ENCODE measurements at regions not wholly inside any gene's neighbourhood (a gene's known extent, or its start where the extent isn't known, plus 50 kb on each side); places are given as distances from the start of the nearest gene placed in this dataset.

GRCh38 chr10:118444069-118444468 lies 101.9 kb upstream of the FAM204A start:
- Histone ChIP-seq H3K4me2 (no peak overlapping the region), H4K20me1 (ENCODE audit: insufficient read depth) (no peaks in the 10 kb centered on the region), H3F3A (ENCODE audit: insufficient read depth, low read depth) (no peaks in the 10 kb centered on the region), H3K27me3 (ENCODE audit: insufficient read depth, low read depth) (no peaks in the 10 kb centered on the region), H2AFZ (no peak overlapping the region), H3K9me3 (ENCODE audit: insufficient read depth, low read depth) (no peaks in the 10 kb centered on the region), H3K4me3 (no peak overlapping the region), H3K27ac (no peak overlapping the region), H3K36me3 (ENCODE audit: low read depth) (no peaks in the 10 kb centered on the region), H3K79me2 (ENCODE audit: low read depth) (no peaks in the 10 kb centered on the region), H3K4me1 (replicated peaks; ENCODE audit: insufficient read depth) (no peaks in the 10 kb centered on the region), H3K9me2 (ENCODE audit: insufficient read depth) (no peaks in the 10 kb centered on the region)
- ChIA-PET CTCF (no interaction called here), POLR2A (ENCODE audit: unreplicated experiment) (no interaction called here)
- BruUV-seq (replicated peaks), result no TSS peak
- DNase-seq, result no peak
- no peak for TF ChIP-seq EZH2 (IDR thresholded peaks at IDR 0.05; ENCODE audit: low read depth)
- TF ChIP-seq CTCF (conservative IDR thresholded peaks at IDR 0.05), result no peak
- intact Hi-C loops (cut with micrococcal nuclease; ENCODE audit: unreplicated experiment), result no loop called here

GRCh38 chr10:118442032-118442431 lies 99.9 kb upstream of the FAM204A start:
- intact Hi-C loops (cut with micrococcal nuclease; ENCODE audit: unreplicated experiment), result no loop called here
- no peaks in the 10 kb centered on the region for H4K20me1 ChIP-seq (ENCODE audit: insufficient read depth)
- BruUV-seq (replicated peaks), result no TSS peak
- H3K4me3 ChIP-seq, result no peak overlapping the region
- POLR2A ChIA-PET (ENCODE audit: unreplicated experiment), result no interaction called here
- H3K4me1 ChIP-seq (replicated peaks; ENCODE audit: insufficient read depth), result no peaks in the 10 kb centered on the region
- CTCF ChIA-PET, result no interaction called here
- no peaks in the 10 kb centered on the region for H3F3A ChIP-seq (ENCODE audit: insufficient read depth, low read depth)
- no peak overlapping the region for H3K27ac ChIP-seq
- no peaks in the 10 kb centered on the region for H3K27me3 ChIP-seq (ENCODE audit: insufficient read depth, low read depth)
- H2AFZ ChIP-seq, result no peak overlapping the region
- no peaks in the 10 kb centered on the region for H3K9me3 ChIP-seq (ENCODE audit: insufficient read depth, low read depth)
- DNase-seq, result no peak
- no peak for TF ChIP-seq CTCF (conservative IDR thresholded peaks at IDR 0.05)
- no peak for TF ChIP-seq EZH2 (IDR thresholded peaks at IDR 0.05; ENCODE audit: low read depth)
- H3K9me2 ChIP-seq (ENCODE audit: insufficient read depth), result no peaks in the 10 kb centered on the region
- no peaks in the 10 kb centered on the region for H3K36me3 ChIP-seq (ENCODE audit: low read depth)
- H3K4me2 ChIP-seq, result no peak overlapping the region
- no peaks in the 10 kb centered on the region for H3K79me2 ChIP-seq (ENCODE audit: low read depth)

- no TSS peak for BruUV-seq (replicated peaks)
- intact Hi-C loops (cut with micrococcal nuclease; ENCODE audit: unreplicated experiment), result no loop called here
- CTCF ChIA-PET, result no interaction called here
- Histone ChIP-seq H3K36me3 (ENCODE audit: low read depth) (no peaks in the 10 kb centered on the region), H2AFZ (no peak overlapping the region), H3K4me3 (no peak overlapping the region), H3K79me2 (ENCODE audit: low read depth) (no peaks in the 10 kb centered on the region), H3K9me3 (ENCODE audit: insufficient read depth, low read depth) (no peaks in the 10 kb centered on the region), H4K20me1 (ENCODE audit: insufficient read depth) (no peaks in the 10 kb centered on the region), H3F3A (ENCODE audit: insufficient read depth, low read depth) (no peaks in the 10 kb centered on the region), H3K27me3 (ENCODE audit: insufficient read depth, low read depth) (no peaks in the 10 kb centered on the region), H3K27ac (no peak overlapping the region), H3K9me2 (ENCODE audit: insufficient read depth) (no peaks in the 10 kb centered on the region), H3K4me1 (replicated peaks; ENCODE audit: insufficient read depth) (no peaks in the 10 kb centered on the region), H3K4me2 (no peak overlapping the region)
- DNase-seq, result no peak
- POLR2A ChIA-PET (ENCODE audit: unreplicated experiment), result no interaction called here
- TF ChIP-seq CTCF (conservative IDR thresholded peaks at IDR 0.05), result no peak
- no peak for TF ChIP-seq EZH2 (IDR thresholded peaks at IDR 0.05; ENCODE audit: low read depth)
Observed at GRCh38 chr10:118439824-118440223, 97.7 kb upstream of the FAM204A start.
